ENCODE measurements at regions not wholly inside any gene's neighbourhood (a gene's known extent, or its start where the extent isn't known, plus 50 kb on each side); places are given as distances from the start of the nearest gene placed in this dataset.
"Not testable (repeated sequence)": the region's sequence is repeated elsewhere in the genome, so short reads cannot be mapped to it uniquely, and the experiment has no call there.

- H3K4me3 ChIP-seq (ENCODE audit: low read depth, low read length): no peak overlapping the region
These were observed 235.2 kb downstream of the SIM1 start for GRCh38 chr6:100229512-100229911.

- peak overlapping the region; percentile 29 for H3K4me3 ChIP-seq (ENCODE audit: low read depth, low read length)
These were observed 234.9 kb upstream of the MCHR2 start for GRCh38 chr6:100228834-100229441.

GRCh38 chr6:100228437-100228833, 234.4 kb upstream of the MCHR2 start:
- H3K4me3 ChIP-seq (ENCODE audit: low read depth, low read length): peak overlapping the region; percentile 29

GRCh38 chr6:100226811-100227210, 232.8 kb upstream of the MCHR2 start:
- H3K4me3 ChIP-seq (ENCODE audit: low read depth, low read length): no peak overlapping the region

GRCh38 chr6:100223952-100224351, 229.9 kb upstream of the MCHR2 start:
- not testable (repeated sequence) for H3K4me3 ChIP-seq (ENCODE audit: low read depth, low read length)

- H3K4me3 ChIP-seq (ENCODE audit: low read depth, low read length): no peak overlapping the region
These were observed 226.5 kb upstream of the MCHR2 start for GRCh38 chr6:100220543-100220942.

- no peak overlapping the region for H3K4me3 ChIP-seq (ENCODE audit: low read depth, low read length)
These were observed 223.4 kb upstream of the MCHR2 start for GRCh38 chr6:100217225-100218012.

GRCh38 chr6:100216760-100217159, 222.7 kb upstream of the MCHR2 start:
- H3K4me3 ChIP-seq (ENCODE audit: low read depth, low read length): no peak overlapping the region

GRCh38 chr6:100212131-100212530, 218.1 kb upstream of the MCHR2 start:
- H3K4me3 ChIP-seq (ENCODE audit: low read depth, low read length): no peak overlapping the region

- no peak overlapping the region for H3K4me3 ChIP-seq (ENCODE audit: low read depth, low read length)
These were observed 216.4 kb upstream of the MCHR2 start for GRCh38 chr6:100210137-100211117.

- H3K4me3 ChIP-seq (ENCODE audit: low read depth, low read length): no peak overlapping the region
These were observed 215.5 kb upstream of the MCHR2 start for GRCh38 chr6:100209323-100210136.

- H3K4me3 ChIP-seq (ENCODE audit: low read depth, low read length): no peak overlapping the region
These were observed 209.4 kb upstream of the MCHR2 start for GRCh38 chr6:100203400-100203799.

GRCh38 chr6:100202417-100203194, 208.6 kb upstream of the MCHR2 start:
- H3K4me3 ChIP-seq (ENCODE audit: low read depth, low read length): no peak overlapping the region

GRCh38 chr6:100196214-100196982, 202.4 kb upstream of the MCHR2 start:
- H3K4me3 ChIP-seq (ENCODE audit: low read depth, low read length): not testable (repeated sequence)

- H3K4me3 ChIP-seq (ENCODE audit: low read depth, low read length): not testable (repeated sequence)
These were observed 201.2 kb upstream of the MCHR2 start for GRCh38 chr6:100195244-100195643.

- no peak overlapping the region for H3K4me3 ChIP-seq (ENCODE audit: low read depth, low read length)
These were observed 200.5 kb upstream of the MCHR2 start for GRCh38 chr6:100194535-100194934.

GRCh38 chr6:100188754-100189153, 194.7 kb upstream of the MCHR2 start:
- H3K4me3 ChIP-seq (ENCODE audit: low read depth, low read length): no peak overlapping the region

GRCh38 chr6:100186552-100186951, 192.5 kb upstream of the MCHR2 start:
- H3K4me3 ChIP-seq (ENCODE audit: low read depth, low read length): no peak overlapping the region

GRCh38 chr6:100185615-100186014, 191.6 kb upstream of the MCHR2 start:
- no peak overlapping the region for H3K4me3 ChIP-seq (ENCODE audit: low read depth, low read length)
